KMS-11 (cell line): ENCODE measurements at regions not wholly inside any gene's neighbourhood (a gene's known extent, or its start where the extent isn't known, plus 50 kb on each side); places are given as distances from the start of the nearest gene placed in this dataset.

ENCODE experiments used
- H2AFZ ChIP-seq: fragments of 200-600 bp; sonication (generic); 2 replicates; pipeline ENCODE4 v1.6.1; 2016; ENCODE audit warnings: antibody characterized with exemption, mixed run types, low read depth
- H3K27ac ChIP-seq: fragments of 200-600 bp; sonication (generic); 2 replicates; pipeline ENCODE4 v1.6.1; 2016; ENCODE audit warnings: mild to moderate bottlenecking, mixed run types
- H3K27me3 ChIP-seq: fragments of 200-600 bp; sonication (generic); 2 replicates; pipeline ENCODE4 v1.6.1; 2017; ENCODE audit warnings: mild to moderate bottlenecking, low read depth, mixed run types, moderate library complexity; ENCODE audit not compliant: insufficient read depth
- H3K36me3 ChIP-seq: fragments of 200-600 bp; sonication (generic); 2 replicates; pipeline ENCODE4 v1.6.1; 2017; ENCODE audit warnings: mild to moderate bottlenecking, mixed run types; ENCODE audit not compliant: insufficient read depth
- H3K4me1 ChIP-seq: fragments of 200-600 bp; sonication (generic); 2 replicates; pipeline ENCODE4 v1.6.1; 2016; ENCODE audit warnings: mild to moderate bottlenecking, low read depth, mixed run types; ENCODE audit not compliant: poor library complexity, severe bottlenecking
- H3K4me2 ChIP-seq: fragments of 200-600 bp; sonication (generic); 2 replicates; pipeline ENCODE4 v1.7.0; 2016; ENCODE audit warnings: mild to moderate bottlenecking, mixed run types
- H3K4me3 ChIP-seq: fragments of 200-600 bp; sonication (generic); IDR thresholded peaks from 2 replicates; pipeline ENCODE4 v1.6.1; 2017; ENCODE audit warnings: low read depth, low read length, mixed read lengths; ENCODE audit not compliant: insufficient read depth
- H3K79me2 ChIP-seq: fragments of 200-600 bp; sonication (generic); 2 replicates; pipeline ENCODE4 v1.6.1; 2016; ENCODE audit warnings: low read depth, mixed run types; ENCODE audit not compliant: insufficient read depth
- H3K9ac ChIP-seq: fragments of 200-600 bp; sonication (generic); 2 replicates; pipeline ENCODE4 v1.6.1; 2016; ENCODE audit warnings: mild to moderate bottlenecking, mixed run types
- H4K20me1 ChIP-seq: fragments of 200-600 bp; sonication (generic); 2 replicates; pipeline ENCODE4 v1.6.1; 2016; ENCODE audit warnings: mild to moderate bottlenecking, mixed run types; ENCODE audit not compliant: insufficient read depth
- TF ChIP-seq, protein P1 (sequence below): fragments of 200-600 bp; sonication (generic); conservative IDR thresholded peaks from 2 replicates; pipeline ENCODE4 v1.6.1; 2017; ENCODE audit warnings: low read depth, mild to moderate bottlenecking, antibody characterized with exemption, low read length, moderate library complexity, mixed read lengths

- H3K36me3 ChIP-seq: no peaks in the 10 kb centered on the region
- H3K4me2 ChIP-seq: no peak overlapping the region
- H4K20me1 ChIP-seq: no peaks in the 10 kb centered on the region
- no peaks in the 10 kb centered on the region for H3K4me1 ChIP-seq
- no peaks in the 10 kb centered on the region for H3K79me2 ChIP-seq
- no peak overlapping the region for H2AFZ ChIP-seq
- H3K9ac ChIP-seq: no peak overlapping the region
- H3K27ac ChIP-seq: no peak overlapping the region
- H3K27me3 ChIP-seq: no peaks in the 10 kb centered on the region
- TF ChIP-seq, protein P1, sequence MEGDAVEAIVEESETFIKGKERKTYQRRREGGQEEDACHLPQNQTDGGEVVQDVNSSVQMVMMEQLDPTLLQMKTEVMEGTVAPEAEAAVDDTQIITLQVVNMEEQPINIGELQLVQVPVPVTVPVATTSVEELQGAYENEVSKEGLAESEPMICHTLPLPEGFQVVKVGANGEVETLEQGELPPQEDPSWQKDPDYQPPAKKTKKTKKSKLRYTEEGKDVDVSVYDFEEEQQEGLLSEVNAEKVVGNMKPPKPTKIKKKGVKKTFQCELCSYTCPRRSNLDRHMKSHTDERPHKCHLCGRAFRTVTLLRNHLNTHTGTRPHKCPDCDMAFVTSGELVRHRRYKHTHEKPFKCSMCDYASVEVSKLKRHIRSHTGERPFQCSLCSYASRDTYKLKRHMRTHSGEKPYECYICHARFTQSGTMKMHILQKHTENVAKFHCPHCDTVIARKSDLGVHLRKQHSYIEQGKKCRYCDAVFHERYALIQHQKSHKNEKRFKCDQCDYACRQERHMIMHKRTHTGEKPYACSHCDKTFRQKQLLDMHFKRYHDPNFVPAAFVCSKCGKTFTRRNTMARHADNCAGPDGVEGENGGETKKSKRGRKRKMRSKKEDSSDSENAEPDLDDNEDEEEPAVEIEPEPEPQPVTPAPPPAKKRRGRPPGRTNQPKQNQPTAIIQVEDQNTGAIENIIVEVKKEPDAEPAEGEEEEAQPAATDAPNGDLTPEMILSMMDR: no peak
- H3K4me3 ChIP-seq: no peak overlapping the region
Observed at GRCh38 chr6:22830463-22830862, 261.1 kb downstream of the HDGFL1 start.

DNA sequence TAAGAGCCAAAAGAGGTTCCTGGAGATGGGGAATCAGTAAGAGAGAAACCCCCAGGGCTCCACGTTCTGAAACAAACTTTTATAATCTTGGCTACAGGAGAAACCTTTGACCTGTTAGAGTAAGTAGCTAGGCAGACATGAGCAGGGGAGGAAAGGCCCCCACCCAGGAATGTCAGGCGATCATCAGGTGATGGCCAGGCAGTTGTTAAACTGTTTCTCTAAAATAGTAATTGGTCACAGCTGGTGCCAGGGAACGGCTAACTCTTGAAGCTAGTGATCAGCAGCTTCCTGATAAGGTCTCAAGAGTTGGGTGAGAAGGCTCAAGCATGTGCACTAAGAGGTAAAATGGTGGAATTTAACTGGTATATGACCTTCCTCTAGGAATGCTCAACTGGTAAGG lies 263.8 kb downstream of the HDGFL1 start:
- H3K27ac ChIP-seq: no peak overlapping the region
- H3K4me2 ChIP-seq: no peak overlapping the region
- no peaks in the 10 kb centered on the region for H3K4me1 ChIP-seq
- H3K27me3 ChIP-seq: no peaks in the 10 kb centered on the region
- TF ChIP-seq, protein P1: no peak
- no peaks in the 10 kb centered on the region for H3K79me2 ChIP-seq
- H3K9ac ChIP-seq: no peak overlapping the region
- no peaks in the 10 kb centered on the region for H3K36me3 ChIP-seq
- H3K4me3 ChIP-seq: no peak overlapping the region
- H4K20me1 ChIP-seq: no peaks in the 10 kb centered on the region
- H2AFZ ChIP-seq: no peak overlapping the region

DNA sequence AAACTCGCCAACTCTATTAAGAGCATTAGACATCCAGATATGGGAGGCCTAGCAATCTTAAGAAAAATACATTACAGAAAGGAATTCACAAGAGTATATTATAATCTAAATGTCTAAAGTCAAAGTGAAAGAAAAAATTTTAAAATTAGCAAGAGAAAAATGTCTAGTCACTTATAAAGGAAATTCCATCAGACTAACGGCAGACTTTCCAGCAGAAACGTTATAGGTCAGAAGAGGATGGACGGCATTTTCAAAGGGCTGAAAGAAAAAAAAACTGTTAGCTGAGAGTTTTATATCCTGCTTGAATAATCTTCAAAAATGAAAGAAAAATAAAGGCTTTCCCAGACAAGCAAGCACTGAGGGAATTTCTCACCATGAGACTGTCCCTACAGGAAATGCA lies 269.0 kb downstream of the HDGFL1 start:
- Histone ChIP-seq H4K20me1 (no peaks in the 10 kb centered on the region), H3K27ac (no peak overlapping the region), H3K36me3 (no peaks in the 10 kb centered on the region), H3K4me2 (no peak overlapping the region), H3K4me1 (no peaks in the 10 kb centered on the region), H2AFZ (no peak overlapping the region), H3K4me3 (no peak overlapping the region), H3K9ac (no peak overlapping the region), H3K27me3 (no peaks in the 10 kb centered on the region), H3K79me2 (no peaks in the 10 kb centered on the region)
- TF ChIP-seq, protein P1: no peak

DNA sequence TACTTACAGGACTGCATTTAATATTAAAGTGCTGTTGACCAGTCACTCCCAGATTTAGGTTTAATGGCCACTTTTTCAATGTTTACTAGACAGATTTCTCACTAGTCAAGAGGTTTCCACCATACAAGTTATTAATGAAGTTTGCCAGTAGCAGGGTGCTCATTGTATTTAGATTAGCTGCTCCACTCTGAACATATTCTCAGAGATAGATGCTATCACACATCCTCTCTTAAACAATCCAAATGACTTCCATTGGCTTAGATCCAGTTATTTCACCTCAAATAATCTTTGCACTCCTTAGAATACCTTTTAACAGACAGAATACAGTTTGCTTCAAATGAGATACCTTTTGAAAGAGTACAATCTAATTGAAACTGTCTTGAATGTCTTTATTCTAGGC lies 276.1 kb downstream of the HDGFL1 start:
- H3K27me3 ChIP-seq: no peaks in the 10 kb centered on the region
- no peaks in the 10 kb centered on the region for H3K36me3 ChIP-seq
- TF ChIP-seq, protein P1: no peak
- H2AFZ ChIP-seq: no peak overlapping the region
- H3K4me1 ChIP-seq: no peaks in the 10 kb centered on the region
- H3K79me2 ChIP-seq: no peaks in the 10 kb centered on the region
- H3K4me2 ChIP-seq: no peak overlapping the region
- H3K9ac ChIP-seq: no peak overlapping the region
- H3K27ac ChIP-seq: no peak overlapping the region
- no peaks in the 10 kb centered on the region for H4K20me1 ChIP-seq
- no peak overlapping the region for H3K4me3 ChIP-seq
